Neural crest cell (in vitro differentiated cells): ENCODE measurements at regions not wholly inside any gene's neighbourhood (a gene's known extent, or its start where the extent isn't known, plus 50 kb on each side); places are given as distances from the start of the nearest gene placed in this dataset.
"Not testable (repeated sequence)": the region's sequence is repeated elsewhere in the genome, so short reads cannot be mapped to it uniquely, and the experiment has no call there.

Source experiments
- DNase-seq: peaks from one replicate; pipeline ENCODE4 v3.0.0; 2021; ENCODE audit warnings: low read depth, mixed read lengths, low spot score
- H3K27ac Mint-ChIP-seq: one replicate; pipeline ENCODE4 v1.8.0; 2021; ENCODE audit warnings: mild to moderate bottlenecking, mixed read lengths; ENCODE audit not compliant: unreplicated experiment
- H3K27me3 Mint-ChIP-seq: 2 replicates; pipeline ENCODE4 v1.8.0; 2021; ENCODE audit warnings: low read depth, mild to moderate bottlenecking, mixed read lengths
- H3K36me3 Mint-ChIP-seq: 2 replicates; pipeline ENCODE4 v1.8.0; 2021; ENCODE audit warnings: low read depth, mild to moderate bottlenecking, mixed read lengths
- H3K4me1 Mint-ChIP-seq: 2 replicates; pipeline ENCODE4 v1.8.0; 2021; ENCODE audit warnings: mixed read lengths
- H3K4me3 Mint-ChIP-seq: one replicate; pipeline ENCODE4 v1.8.0; 2021; ENCODE audit warnings: mild to moderate bottlenecking, mixed read lengths
- H3K9me3 Mint-ChIP-seq: 2 replicates; pipeline ENCODE4 v1.8.0; 2021; ENCODE audit warnings: mixed read lengths
- CTCF ChIP-seq: fragments of 200-600 bp; sonication (generic); conservative IDR thresholded peaks from 2 replicates; pipeline ENCODE4 v1.5.0; 2021; ENCODE audit warnings: antibody characterized with exemption, mild to moderate bottlenecking

GRCh38 chr1:213698092-213698702 is 289.6 kb upstream of the PROX1 start:
- Mint-ChIP-seq H3K4me1 (peaks cover 7% of the 10 kb centered on the region), H3K4me3 (no peak overlapping the region), H3K27me3 (no peaks in the 10 kb centered on the region), H3K36me3 (peaks cover 6% of the 10 kb centered on the region), H3K27ac (no peak overlapping the region), H3K9me3 (peaks cover 9% of the 10 kb centered on the region)
- TF ChIP-seq CTCF: no peak
- DNase-seq: no peak

GRCh38 chr1:213702703-213703102 is 285.1 kb upstream of the PROX1 start:
- peaks cover 15% of the 10 kb centered on the region for H3K9me3 Mint-ChIP-seq
- H3K4me1 Mint-ChIP-seq: no peaks in the 10 kb centered on the region
- H3K36me3 Mint-ChIP-seq: peaks cover 10% of the 10 kb centered on the region
- no peak overlapping the region for H3K4me3 Mint-ChIP-seq
- TF ChIP-seq CTCF: no peak
- H3K27me3 Mint-ChIP-seq: no peaks in the 10 kb centered on the region
- no peak overlapping the region for H3K27ac Mint-ChIP-seq
- no peak for DNase-seq

- no peak overlapping the region for H3K27ac Mint-ChIP-seq
- H3K36me3 Mint-ChIP-seq: peaks cover 16% of the 10 kb centered on the region
- H3K27me3 Mint-ChIP-seq: no peaks in the 10 kb centered on the region
- H3K9me3 Mint-ChIP-seq: peaks cover 26% of the 10 kb centered on the region
- no peak overlapping the region for H3K4me3 Mint-ChIP-seq
- no peaks in the 10 kb centered on the region for H3K4me1 Mint-ChIP-seq
- no peak for TF ChIP-seq CTCF
- DNase-seq: no peak
Observed at GRCh38 chr1:213704941-213705340, 282.8 kb upstream of the PROX1 start.

GRCh38 chr1:213711833-213712490 is 275.8 kb upstream of the PROX1 start:
- H3K27me3 Mint-ChIP-seq, H3K4me3 Mint-ChIP-seq, DNase-seq, H3K27ac Mint-ChIP-seq: not testable (repeated sequence)
- H3K4me1 Mint-ChIP-seq: peaks cover 29% of the 10 kb centered on the region
- H3K36me3 Mint-ChIP-seq: peaks cover 19% of the 10 kb centered on the region
- peaks cover 17% of the 10 kb centered on the region for H3K9me3 Mint-ChIP-seq

- DNase-seq: peak; percentile 13
- peak overlapping the region; percentile 76 for H3K27ac Mint-ChIP-seq
- TF ChIP-seq CTCF: no peak
- peaks cover 13% of the 10 kb centered on the region for H3K36me3 Mint-ChIP-seq
- no peaks in the 10 kb centered on the region for H3K27me3 Mint-ChIP-seq
- H3K4me1 Mint-ChIP-seq: peaks cover 29% of the 10 kb centered on the region
- H3K9me3 Mint-ChIP-seq: peaks cover 9% of the 10 kb centered on the region
- H3K4me3 Mint-ChIP-seq: peak overlapping the region; percentile 18
Observed at GRCh38 chr1:213714645-213715044, 273.1 kb upstream of the PROX1 start.

- no peak overlapping the region for H3K4me3 Mint-ChIP-seq
- no peaks in the 10 kb centered on the region for H3K27me3 Mint-ChIP-seq
- H3K4me1 Mint-ChIP-seq: peaks cover 29% of the 10 kb centered on the region
- peaks cover 8% of the 10 kb centered on the region for H3K9me3 Mint-ChIP-seq
- H3K27ac Mint-ChIP-seq: peak overlapping the region; percentile 23
- peaks cover 11% of the 10 kb centered on the region for H3K36me3 Mint-ChIP-seq
- TF ChIP-seq CTCF: no peak
- no peak for DNase-seq
Observed at GRCh38 chr1:213715182-213715581, 272.6 kb upstream of the PROX1 start.
